PC-9 (cell line): ENCODE measurements at regions not wholly inside any gene's neighbourhood (a gene's known extent, or its start where the extent isn't known, plus 50 kb on each side); places are given as distances from the start of the nearest gene placed in this dataset.

Source experiments
- BruUV-seq: library from RNA; stranded (reverse); fragments of 400-500 nt; replicated peaks from 2 replicates; lab custom pipeline; 2021; lab: Mats Ljungman, UMichigan
- CTCF ChIA-PET: fragments of 300-600 bp; sonication (Branson Sonifier 250); formaldehyde crosslinking; loops from one replicate; lab custom pipeline; 2022; ENCODE audit warnings: antibody characterized with exemption; lab: Charles Lee
- POLR2A ChIA-PET: fragments of 300-600 bp; sonication (Branson Sonifier 250); formaldehyde crosslinking; loops from one replicate; lab custom pipeline; 2022; ENCODE audit warnings: antibody characterized with exemption; ENCODE audit not compliant: unreplicated experiment; lab: Charles Lee
- DNase-seq, 2 experiments: peaks; one replicate each; pipeline versions ENCODE4 v3.0.0 to v3.0.0-alpha.2; 2015 to 2022; ENCODE audit warnings: mixed read lengths in 1 of 2
- H2AFZ ChIP-seq: fragments of 200-600 bp; sonication (generic); 2 replicates; pipeline ENCODE4 v1.8.1; 2017; ENCODE audit warnings: antibody characterized with exemption
- H3F3A ChIP-seq: fragments of 200-600 bp; sonication (generic); 2 replicates; pipeline ENCODE4 v1.8.1; 2017; ENCODE audit warnings: antibody characterized with exemption, mild to moderate bottlenecking, low read depth; ENCODE audit not compliant: insufficient read depth
- H3K27ac ChIP-seq: fragments of 200-600 bp; sonication (generic); 2 replicates; pipeline ENCODE4 v1.6.1; 2016; ENCODE audit warnings: mixed run types
- H3K27me3 ChIP-seq: fragments of 200-600 bp; sonication (generic); 2 replicates; pipeline ENCODE4 v1.6.1; 2016; ENCODE audit warnings: low read depth, mixed run types; ENCODE audit not compliant: insufficient read depth
- H3K36me3 ChIP-seq: fragments of 200-600 bp; sonication (generic); 2 replicates; pipeline ENCODE4 v1.6.1; 2016; ENCODE audit warnings: low read depth, mixed run types
- H3K4me1 ChIP-seq: fragments of 200-600 bp; sonication (generic); replicated peaks from 2 replicates; pipeline ENCODE4 v1.6.1; 2016; ENCODE audit warnings: mixed run types; ENCODE audit not compliant: insufficient read depth
- H3K4me2 ChIP-seq: fragments of 200-600 bp; sonication (generic); 2 replicates; pipeline ENCODE4 v1.6.1; 2017; ENCODE audit warnings: mixed run types
- H3K4me3 ChIP-seq: fragments of 200-600 bp; sonication (generic); 2 replicates; pipeline ENCODE4 v1.6.1; 2016; ENCODE audit warnings: mixed run types
- H3K79me2 ChIP-seq: fragments of 200-600 bp; sonication (generic); 2 replicates; pipeline ENCODE4 v1.6.1; 2017; ENCODE audit warnings: low read depth, mixed run types
- H3K9me2 ChIP-seq: fragments of 200-600 bp; sonication (generic); 2 replicates; pipeline ENCODE4 v1.8.1; 2017; ENCODE audit warnings: mild to moderate bottlenecking; ENCODE audit not compliant: insufficient read depth
- H3K9me3 ChIP-seq: fragments of 200-600 bp; sonication (generic); 2 replicates; pipeline ENCODE4 v1.8.1; 2016; ENCODE audit warnings: low read depth; ENCODE audit not compliant: insufficient read depth
- H4K20me1 ChIP-seq: fragments of 200-600 bp; sonication (generic); 2 replicates; pipeline ENCODE4 v1.8.1; 2017; ENCODE audit not compliant: insufficient read depth
- CTCF ChIP-seq: fragments of 200-600 bp; sonication (generic); conservative IDR thresholded peaks from 2 replicates; pipeline ENCODE4 v1.6.1; 2017; ENCODE audit warnings: mixed run types, antibody characterized with exemption, mild to moderate bottlenecking, moderate library complexity
- EZH2 ChIP-seq: fragments of 200-600 bp; sonication (generic); IDR thresholded peaks from 2 replicates; pipeline ENCODE4 v1.8.0; 2017; ENCODE audit warnings: antibody characterized with exemption, low read depth
- intact Hi-C: fragments of 100-400 bp; cut with micrococcal nuclease; formaldehyde crosslinking; loops from one replicate; pipeline ENCODE4 v1.10.0; 2022; ENCODE audit not compliant: unreplicated experiment

- no peak overlapping the region for H3K4me2 ChIP-seq
- no TSS peak for BruUV-seq
- no peaks in the 10 kb centered on the region for H3F3A ChIP-seq
- H3K27me3 ChIP-seq = peaks cover 29% of the 10 kb centered on the region
- no peak for DNase-seq
- H3K4me3 ChIP-seq = no peak overlapping the region
- no peak overlapping the region for H3K27ac ChIP-seq
- H3K9me3 ChIP-seq = no peaks in the 10 kb centered on the region
- TF ChIP-seq EZH2 = no peak
- H3K4me1 ChIP-seq = no peaks in the 10 kb centered on the region
- intact Hi-C loops = no loop called here
- no peaks in the 10 kb centered on the region for H3K9me2 ChIP-seq
- H3K79me2 ChIP-seq = no peaks in the 10 kb centered on the region
- no peaks in the 10 kb centered on the region for H4K20me1 ChIP-seq
- no peak overlapping the region for H2AFZ ChIP-seq
- CTCF ChIA-PET = no interaction called here
- H3K36me3 ChIP-seq = no peaks in the 10 kb centered on the region
- POLR2A ChIA-PET = no interaction called here
These were observed 67.7 kb upstream of the NSMCE3 start for GRCh38 chr15:29337156-29337959.

- H3K9me2 ChIP-seq = no peaks in the 10 kb centered on the region
- DNase-seq = no peak
- no peak overlapping the region for H3K27ac ChIP-seq
- H2AFZ ChIP-seq = no peak overlapping the region
- no peaks in the 10 kb centered on the region for H3K79me2 ChIP-seq
- TF ChIP-seq EZH2 (no peak), CTCF (no peak)
- no peaks in the 10 kb centered on the region for H3F3A ChIP-seq
- no peak overlapping the region for H3K4me2 ChIP-seq
- POLR2A ChIA-PET = no interaction called here
- no peaks in the 10 kb centered on the region for H3K4me1 ChIP-seq
- H3K9me3 ChIP-seq = no peaks in the 10 kb centered on the region
- no peaks in the 10 kb centered on the region for H3K36me3 ChIP-seq
- intact Hi-C loops = no loop called here
- no peaks in the 10 kb centered on the region for H4K20me1 ChIP-seq
- CTCF ChIA-PET = no interaction called here
- BruUV-seq = no TSS peak
- H3K4me3 ChIP-seq = no peak overlapping the region
- peaks cover 43% of the 10 kb centered on the region for H3K27me3 ChIP-seq
These were observed 64.9 kb upstream of the NSMCE3 start for GRCh38 chr15:29334544-29334943.

GRCh38 chr15:29333261-29333660 is 63.6 kb upstream of the NSMCE3 start:
- H3K9me3 ChIP-seq = no peaks in the 10 kb centered on the region
- peaks cover 39% of the 10 kb centered on the region for H3K27me3 ChIP-seq
- no peak overlapping the region for H2AFZ ChIP-seq
- H3K36me3 ChIP-seq = no peaks in the 10 kb centered on the region
- no peaks in the 10 kb centered on the region for H3K79me2 ChIP-seq
- intact Hi-C loops = no loop called here
- TF ChIP-seq EZH2 (no peak), CTCF (no peak)
- BruUV-seq = no TSS peak
- no peak overlapping the region for H3K4me2 ChIP-seq
- H3K9me2 ChIP-seq = no peaks in the 10 kb centered on the region
- H3K4me3 ChIP-seq = no peak overlapping the region
- no peak for DNase-seq
- ChIA-PET CTCF (no interaction called here), POLR2A (no interaction called here)
- no peak overlapping the region for H3K27ac ChIP-seq
- H3F3A ChIP-seq = no peaks in the 10 kb centered on the region
- no peaks in the 10 kb centered on the region for H3K4me1 ChIP-seq
- H4K20me1 ChIP-seq = no peaks in the 10 kb centered on the region
